ENCODE measurements at regions not wholly inside any gene's neighbourhood (a gene's known extent, or its start where the extent isn't known, plus 50 kb on each side); places are given as distances from the start of the nearest gene placed in this dataset.

- H3K4me3 ChIP-seq (replicated peaks; ENCODE audit: low read depth, low read length): no peak overlapping the region
- no peak for DNase-seq (ENCODE audit: low read depth)
- no peak for TF ChIP-seq CTCF (IDR thresholded peaks at IDR 0.05; ENCODE audit: low read length, missing control alignments)
Observed at GRCh38 chr5:124921694-124922093, 175.3 kb upstream of the ZNF608 start.

- TF ChIP-seq CTCF (IDR thresholded peaks at IDR 0.05; ENCODE audit: low read length, missing control alignments): no peak
- no peak for DNase-seq (ENCODE audit: low read depth)
- no peak overlapping the region for H3K4me3 ChIP-seq (replicated peaks; ENCODE audit: low read depth, low read length)
Observed at GRCh38 chr5:124922255-124922975, 176.0 kb upstream of the ZNF608 start.

GRCh38 chr5:124923131-124923530 lies 176.7 kb upstream of the ZNF608 start:
- peak; percentile 47 for DNase-seq (ENCODE audit: low read depth)
- no peak for TF ChIP-seq CTCF (IDR thresholded peaks at IDR 0.05; ENCODE audit: low read length, missing control alignments)

GRCh38 chr5:124924729-124925128 lies 178.3 kb upstream of the ZNF608 start:
- no peak for TF ChIP-seq CTCF (IDR thresholded peaks at IDR 0.05; ENCODE audit: low read length, missing control alignments)
- DNase-seq (ENCODE audit: low read depth): no peak

More at GRCh38 chr5:124923131-124923530, 176.7 kb upstream of the ZNF608 start:
- H3K4me3 ChIP-seq (replicated peaks; ENCODE audit: low read depth, low read length): no peak overlapping the region

GRCh38 chr5:124927735-124928134 lies 181.3 kb upstream of the ZNF608 start:
- no peak for TF ChIP-seq CTCF (IDR thresholded peaks at IDR 0.05; ENCODE audit: low read length, missing control alignments)
- H3K4me3 ChIP-seq (replicated peaks; ENCODE audit: low read depth, low read length): no peak overlapping the region
- peak; percentile 87 for DNase-seq (ENCODE audit: low read depth)

More at GRCh38 chr5:124924729-124925128, 178.3 kb upstream of the ZNF608 start:
- no peak overlapping the region for H3K4me3 ChIP-seq (replicated peaks; ENCODE audit: low read depth, low read length)

GRCh38 chr5:124929000-124929399 lies 182.6 kb upstream of the ZNF608 start:
- H3K4me3 ChIP-seq (replicated peaks; ENCODE audit: low read depth, low read length): no peak overlapping the region
- DNase-seq (ENCODE audit: low read depth): no peak
- no peak for TF ChIP-seq CTCF (IDR thresholded peaks at IDR 0.05; ENCODE audit: low read length, missing control alignments)
